Tibial nerve (tissue), 3 donors: ENCODE measurements at regions not wholly inside any gene's neighbourhood (a gene's known extent, or its start where the extent isn't known, plus 50 kb on each side); places are given as distances from the start of the nearest gene placed in this dataset.

ENCODE experiments used
- POLR2A ChIP-seq, 2 donors: fragments of 450-650 bp; IDR thresholded peaks; one replicate each; pipeline ENCODE4 v1.6.1; 2017; ENCODE audit warnings: antibody characterized with exemption in 2 of 2, mild to moderate bottlenecking in 2 of 2, moderate library complexity in 2 of 2
- TF ChIP-seq, protein P1 (sequence below), 5 experiments: fragments of 200-600 bp in 3 of 5; fragments of 450-650 bp in 2 of 5; sonication (generic) in 3 of 5; IDR thresholded peaks; one replicate each; pipeline ENCODE4 v1.5.1; 2016 to 2019; ENCODE audit warnings: antibody characterized with exemption in 5 of 5, mild to moderate bottlenecking in 3 of 5, moderate library complexity in 2 of 5

DNA sequence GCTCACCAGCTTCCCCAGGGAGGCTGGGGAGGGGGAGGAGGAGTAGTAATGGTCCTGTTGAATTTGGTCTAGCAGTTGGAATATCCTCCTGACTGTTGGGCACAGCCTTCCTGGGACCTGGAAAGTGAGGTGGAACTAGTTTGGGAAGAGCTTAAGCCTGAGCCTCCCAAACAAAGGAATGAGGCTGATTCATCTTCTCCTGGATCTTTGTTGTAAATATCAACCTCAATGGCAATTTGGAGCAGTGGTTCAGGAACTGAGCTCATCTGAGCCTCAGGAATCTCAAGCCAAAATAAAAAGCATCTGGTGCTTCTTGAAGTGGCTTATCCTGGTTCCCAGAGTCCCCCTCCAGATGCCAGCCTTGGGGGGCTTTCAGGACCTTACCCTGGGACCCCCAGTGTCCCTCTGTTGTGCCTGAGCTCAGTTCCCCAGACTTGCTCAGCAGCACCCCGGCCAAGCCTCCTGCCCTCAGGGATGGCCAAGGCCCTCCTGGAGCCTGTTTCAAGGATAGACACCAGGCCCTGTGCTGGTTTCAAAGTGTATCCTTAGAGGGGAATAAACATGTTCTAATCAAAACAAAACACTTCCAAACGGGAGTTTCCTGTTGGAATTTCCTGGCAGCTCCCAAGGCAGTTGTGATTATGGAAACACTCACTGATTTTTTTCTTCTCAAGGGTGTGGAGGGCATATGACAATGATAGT, 112.6 kb downstream of the DDX1 start:
- TF ChIP-seq POLR2A (IDR thresholded peaks at IDR 0.05), result no peak
- TF ChIP-seq, protein P1, sequence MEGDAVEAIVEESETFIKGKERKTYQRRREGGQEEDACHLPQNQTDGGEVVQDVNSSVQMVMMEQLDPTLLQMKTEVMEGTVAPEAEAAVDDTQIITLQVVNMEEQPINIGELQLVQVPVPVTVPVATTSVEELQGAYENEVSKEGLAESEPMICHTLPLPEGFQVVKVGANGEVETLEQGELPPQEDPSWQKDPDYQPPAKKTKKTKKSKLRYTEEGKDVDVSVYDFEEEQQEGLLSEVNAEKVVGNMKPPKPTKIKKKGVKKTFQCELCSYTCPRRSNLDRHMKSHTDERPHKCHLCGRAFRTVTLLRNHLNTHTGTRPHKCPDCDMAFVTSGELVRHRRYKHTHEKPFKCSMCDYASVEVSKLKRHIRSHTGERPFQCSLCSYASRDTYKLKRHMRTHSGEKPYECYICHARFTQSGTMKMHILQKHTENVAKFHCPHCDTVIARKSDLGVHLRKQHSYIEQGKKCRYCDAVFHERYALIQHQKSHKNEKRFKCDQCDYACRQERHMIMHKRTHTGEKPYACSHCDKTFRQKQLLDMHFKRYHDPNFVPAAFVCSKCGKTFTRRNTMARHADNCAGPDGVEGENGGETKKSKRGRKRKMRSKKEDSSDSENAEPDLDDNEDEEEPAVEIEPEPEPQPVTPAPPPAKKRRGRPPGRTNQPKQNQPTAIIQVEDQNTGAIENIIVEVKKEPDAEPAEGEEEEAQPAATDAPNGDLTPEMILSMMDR (IDR thresholded peaks at IDR 0.05), result no peak
